Adrenal gland (tissue), 5 donors: ENCODE measurements at regions not wholly inside any gene's neighbourhood (a gene's known extent, or its start where the extent isn't known, plus 50 kb on each side); places are given as distances from the start of the nearest gene placed in this dataset.

Experiments used
- POLR2A ChIP-seq, 2 donors: fragments of 450-650 bp; IDR thresholded peaks; one replicate each; pipeline ENCODE4 v1.6.1; 2017; ENCODE audit warnings: antibody characterized with exemption in 2 of 2, mild to moderate bottlenecking in 2 of 2, moderate library complexity in 1 of 2
- TF ChIP-seq, protein P1 (sequence below), 6 experiments: fragments of 450-650 bp in 4 of 6; fragments of 200-600 bp in 2 of 6; sonication (generic) in 1 of 6; IDR thresholded peaks; 1 replicate in 5 of 6; 2 replicates in 1 of 6; pipeline versions ENCODE4 v1.5.1 to v1.8.0; 2016 to 2021; ENCODE audit warnings: antibody characterized with exemption in 6 of 6, mild to moderate bottlenecking in 2 of 6, moderate library complexity in 1 of 6
- donor health status: DM: no; HTN: no; CAD: no.

DNA sequence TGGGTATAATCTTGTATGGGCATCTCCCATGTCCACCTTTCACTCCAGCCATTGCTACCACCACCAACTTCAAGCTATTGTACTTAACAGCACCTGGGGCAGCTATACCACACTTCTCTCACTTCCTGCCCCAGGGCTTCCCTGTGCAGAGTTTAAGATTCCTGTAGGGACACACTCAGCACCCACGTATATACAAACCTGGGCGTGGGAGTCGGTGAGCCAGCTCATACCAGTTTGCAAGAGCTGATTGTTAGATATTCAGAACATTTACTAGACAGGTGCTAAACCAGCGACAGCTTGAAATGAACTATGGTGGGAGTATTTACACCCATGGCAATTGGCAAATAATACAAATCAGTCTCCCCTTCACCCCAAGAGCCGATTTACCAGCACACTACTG, 114.8 kb upstream of the CSF3R start:
- TF ChIP-seq, protein P1, sequence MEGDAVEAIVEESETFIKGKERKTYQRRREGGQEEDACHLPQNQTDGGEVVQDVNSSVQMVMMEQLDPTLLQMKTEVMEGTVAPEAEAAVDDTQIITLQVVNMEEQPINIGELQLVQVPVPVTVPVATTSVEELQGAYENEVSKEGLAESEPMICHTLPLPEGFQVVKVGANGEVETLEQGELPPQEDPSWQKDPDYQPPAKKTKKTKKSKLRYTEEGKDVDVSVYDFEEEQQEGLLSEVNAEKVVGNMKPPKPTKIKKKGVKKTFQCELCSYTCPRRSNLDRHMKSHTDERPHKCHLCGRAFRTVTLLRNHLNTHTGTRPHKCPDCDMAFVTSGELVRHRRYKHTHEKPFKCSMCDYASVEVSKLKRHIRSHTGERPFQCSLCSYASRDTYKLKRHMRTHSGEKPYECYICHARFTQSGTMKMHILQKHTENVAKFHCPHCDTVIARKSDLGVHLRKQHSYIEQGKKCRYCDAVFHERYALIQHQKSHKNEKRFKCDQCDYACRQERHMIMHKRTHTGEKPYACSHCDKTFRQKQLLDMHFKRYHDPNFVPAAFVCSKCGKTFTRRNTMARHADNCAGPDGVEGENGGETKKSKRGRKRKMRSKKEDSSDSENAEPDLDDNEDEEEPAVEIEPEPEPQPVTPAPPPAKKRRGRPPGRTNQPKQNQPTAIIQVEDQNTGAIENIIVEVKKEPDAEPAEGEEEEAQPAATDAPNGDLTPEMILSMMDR (IDR thresholded peaks at IDR 0.05), result no peak
- no peak for TF ChIP-seq POLR2A (IDR thresholded peaks at IDR 0.05)
